ENCODE measurements at regions not wholly inside any gene's neighbourhood (a gene's known extent, or its start where the extent isn't known, plus 50 kb on each side); places are given as distances from the start of the nearest gene placed in this dataset.

DNA sequence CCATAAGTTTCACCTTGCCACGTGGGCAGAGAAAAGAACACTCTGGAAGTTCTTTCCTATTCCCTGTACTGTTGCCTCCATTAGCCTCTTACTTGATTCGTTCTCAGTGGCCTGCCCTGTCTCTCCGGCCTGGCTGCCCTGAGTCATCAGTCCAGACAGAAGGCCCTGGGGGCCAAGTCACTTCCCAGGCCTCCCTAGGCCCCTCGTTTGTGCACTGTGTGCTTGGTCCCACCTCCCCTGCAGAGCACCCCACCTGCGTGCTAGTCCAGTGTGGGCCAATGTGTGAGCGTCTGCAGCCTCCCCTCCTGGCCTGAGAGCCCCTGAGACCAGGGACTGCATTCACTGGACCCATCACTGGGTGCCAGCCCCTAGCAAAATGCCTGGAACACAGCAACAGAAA is 191.2 kb upstream of the RREB1 start:
- DNase-seq: no peak
- no peak for ATAC-seq
- intact Hi-C loops (cut with DNase I, micrococcal nuclease): no loop called here

DNA sequence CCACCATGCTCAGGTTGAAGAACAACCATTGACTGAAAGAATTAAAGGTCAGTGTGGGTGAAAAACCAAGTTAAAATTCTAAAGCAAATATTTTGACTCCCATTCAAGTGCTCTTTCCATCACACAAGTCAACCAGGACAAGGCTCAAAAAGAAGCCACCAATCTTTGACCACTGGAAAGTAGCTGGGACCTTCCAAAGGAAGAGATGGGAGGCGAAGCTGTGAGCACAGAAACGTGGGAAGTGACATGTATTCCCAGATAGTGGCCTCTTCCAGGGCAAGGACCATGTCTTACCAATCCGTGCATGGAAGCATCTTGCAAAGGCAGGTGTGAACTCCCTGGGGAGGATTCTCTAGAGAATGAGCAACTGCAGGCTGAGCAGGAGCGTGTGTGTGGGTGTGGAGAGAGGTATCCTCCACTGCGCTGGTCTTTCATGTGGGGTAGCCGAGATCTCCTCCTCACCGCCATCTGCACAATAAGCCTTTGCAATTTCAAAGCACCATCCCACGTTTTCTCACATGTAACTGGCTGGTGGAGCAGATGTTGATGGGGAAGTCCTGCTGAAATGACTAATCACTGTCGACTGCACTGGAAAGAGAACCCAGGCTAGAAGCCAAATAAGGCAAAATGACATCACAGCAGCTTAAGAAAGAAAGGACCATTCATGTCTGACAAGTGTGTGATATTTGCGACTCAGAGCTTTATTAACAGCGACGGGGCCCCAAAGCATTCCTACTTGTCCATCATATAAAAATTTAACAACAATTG is 189.4 kb upstream of the RREB1 start:
- no peak for ATAC-seq
- intact Hi-C loops (cut with DNase I, micrococcal nuclease): no loop called here
- DNase-seq: no peak

DNA sequence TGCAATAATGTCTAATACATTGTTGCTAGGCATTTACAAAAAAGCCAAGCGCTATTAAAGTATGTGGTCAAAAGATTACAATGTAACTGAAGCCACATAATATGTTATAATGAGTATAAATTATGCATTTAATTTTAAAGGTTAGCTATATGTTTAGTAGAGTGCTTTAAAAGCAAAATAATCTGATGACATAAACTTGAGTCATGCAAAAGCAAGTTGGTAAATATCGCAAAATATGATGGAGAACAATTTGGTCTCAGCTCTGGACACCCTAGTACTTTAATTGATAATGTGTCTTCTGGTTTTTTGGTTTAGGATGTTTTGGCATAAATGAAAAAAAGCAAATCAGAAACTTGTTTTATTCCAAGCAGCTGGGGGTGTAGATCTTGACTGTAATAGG is 188.6 kb upstream of the RREB1 start:
- ATAC-seq (no peak), DNase-seq (no peak)
- intact Hi-C loops (cut with DNase I, micrococcal nuclease): no loop called here

DNA sequence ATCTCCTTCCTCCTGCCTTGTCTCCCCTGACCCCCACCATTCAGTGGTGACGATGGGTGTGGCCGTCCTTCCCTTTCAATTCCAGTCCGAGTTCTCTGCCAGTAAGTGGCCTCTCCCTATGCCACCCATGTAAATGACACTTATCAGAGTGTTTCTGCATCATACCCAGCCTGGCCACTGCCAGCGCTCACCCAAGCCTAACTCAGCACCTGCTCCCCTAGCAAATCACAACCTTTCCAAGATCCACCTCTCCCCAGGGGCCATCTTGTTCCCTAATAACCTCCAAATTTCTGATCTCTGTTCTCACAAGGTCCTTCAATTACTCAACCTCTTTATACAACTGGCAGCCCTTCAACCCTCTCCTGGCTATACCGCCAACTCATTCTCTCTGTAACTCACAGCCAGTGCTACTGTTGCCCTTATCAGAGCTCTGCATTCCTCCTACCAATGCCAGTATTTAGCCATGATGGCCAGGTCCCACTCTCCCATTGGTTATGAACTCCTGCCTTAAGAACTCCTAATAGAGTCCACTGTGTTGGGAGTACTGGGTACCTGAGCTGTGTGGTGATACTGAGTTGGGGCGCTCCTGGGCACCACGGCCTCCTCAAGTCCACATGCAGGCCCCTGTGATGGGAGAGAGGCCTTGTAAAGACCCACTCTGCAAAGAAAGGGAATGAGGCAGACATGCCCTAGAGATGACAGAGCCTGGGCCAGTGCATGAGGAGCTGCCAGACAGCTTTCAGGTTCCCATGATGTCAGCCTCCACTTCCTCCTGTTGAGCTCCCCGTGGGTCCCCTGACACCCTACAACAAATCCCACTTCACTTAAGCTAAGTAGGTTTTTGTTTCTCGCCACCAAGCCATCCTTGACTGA is 187.4 kb upstream of the RREB1 start:
- DNase-seq: no peak
- peak; percentile 35 for ATAC-seq
- intact Hi-C loops (cut with DNase I, micrococcal nuclease): no loop called here

DNA sequence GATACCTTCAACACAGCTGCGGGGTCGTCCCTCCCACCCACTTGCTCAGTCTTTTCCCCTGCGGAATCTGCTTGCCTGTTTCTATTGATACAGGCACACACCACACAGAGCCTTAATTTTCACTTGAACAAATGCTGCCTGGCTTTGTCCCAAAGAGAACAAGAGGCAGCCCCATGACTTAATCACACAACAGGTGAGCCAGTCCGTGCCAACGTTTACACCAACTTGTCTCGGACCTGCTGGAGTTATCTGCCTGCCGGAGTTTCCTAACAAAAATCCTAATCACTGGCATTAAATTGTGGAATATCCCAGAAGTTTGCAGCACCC is 186.8 kb upstream of the RREB1 start:
- DNase-seq (no peak), ATAC-seq (no peak)
- intact Hi-C loops (cut with DNase I, micrococcal nuclease): no loop called here

DNA sequence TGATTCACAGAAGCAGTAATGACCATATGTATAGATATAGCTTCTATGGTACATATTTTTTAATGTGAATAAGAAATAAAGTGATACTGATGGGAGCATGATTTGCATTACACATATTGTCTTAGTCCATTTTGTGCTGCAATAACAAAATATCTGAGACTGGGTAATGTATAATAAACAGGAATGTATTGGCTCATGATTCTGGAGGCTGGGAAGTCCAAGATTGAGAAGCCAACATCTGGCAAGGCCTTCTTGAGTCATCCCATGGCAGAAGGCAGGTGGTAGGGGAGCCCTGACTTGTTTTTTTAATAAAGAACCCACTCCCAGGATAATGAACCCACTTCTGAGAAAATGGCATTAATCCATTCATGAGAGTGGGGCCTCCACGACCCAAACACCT is 185.6 kb upstream of the RREB1 start:
- no peak for DNase-seq
- ATAC-seq: no peak
- intact Hi-C loops (cut with DNase I, micrococcal nuclease): no loop called here

DNA sequence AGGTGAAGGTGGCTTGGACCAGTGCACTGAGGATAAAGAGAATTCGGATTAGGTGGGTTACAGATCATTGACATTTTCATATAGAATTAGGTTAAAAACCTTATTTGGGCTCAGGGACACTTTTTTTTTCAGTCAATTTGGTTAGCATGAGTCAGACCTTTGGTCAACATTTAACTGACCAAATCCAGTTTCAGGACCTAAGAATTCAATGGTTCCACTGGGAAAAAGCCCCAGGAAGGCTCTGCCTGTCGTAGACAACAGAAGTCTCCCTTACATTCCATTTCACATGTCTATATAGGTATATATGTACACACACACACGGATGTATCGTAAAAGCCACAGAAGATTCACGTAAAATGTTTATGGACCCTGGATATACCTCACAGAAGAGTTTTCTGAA is 184.2 kb upstream of the RREB1 start:
- ATAC-seq (no peak), DNase-seq (no peak)
- intact Hi-C loops (cut with DNase I, micrococcal nuclease): no loop called here

DNA sequence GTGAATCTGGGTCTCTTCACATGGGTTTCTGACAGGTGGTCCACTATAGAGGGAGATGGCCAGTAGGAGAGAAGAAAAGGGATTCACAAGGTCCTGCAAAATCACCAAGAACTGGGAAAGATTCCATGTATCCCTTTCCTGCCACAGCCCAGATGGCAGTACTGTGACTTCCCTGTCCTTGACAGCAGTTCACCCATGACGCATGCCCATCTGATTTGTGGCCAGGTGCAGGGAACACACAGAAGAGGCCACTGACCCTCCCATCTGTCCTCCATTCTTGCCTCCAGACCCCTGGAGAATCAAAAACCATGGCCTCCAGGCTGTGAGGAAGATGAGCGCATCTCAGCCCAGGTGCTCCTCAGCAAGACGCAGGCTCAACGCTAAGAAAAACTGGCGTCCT is 183.1 kb upstream of the RREB1 start:
- no peak for DNase-seq

DNA sequence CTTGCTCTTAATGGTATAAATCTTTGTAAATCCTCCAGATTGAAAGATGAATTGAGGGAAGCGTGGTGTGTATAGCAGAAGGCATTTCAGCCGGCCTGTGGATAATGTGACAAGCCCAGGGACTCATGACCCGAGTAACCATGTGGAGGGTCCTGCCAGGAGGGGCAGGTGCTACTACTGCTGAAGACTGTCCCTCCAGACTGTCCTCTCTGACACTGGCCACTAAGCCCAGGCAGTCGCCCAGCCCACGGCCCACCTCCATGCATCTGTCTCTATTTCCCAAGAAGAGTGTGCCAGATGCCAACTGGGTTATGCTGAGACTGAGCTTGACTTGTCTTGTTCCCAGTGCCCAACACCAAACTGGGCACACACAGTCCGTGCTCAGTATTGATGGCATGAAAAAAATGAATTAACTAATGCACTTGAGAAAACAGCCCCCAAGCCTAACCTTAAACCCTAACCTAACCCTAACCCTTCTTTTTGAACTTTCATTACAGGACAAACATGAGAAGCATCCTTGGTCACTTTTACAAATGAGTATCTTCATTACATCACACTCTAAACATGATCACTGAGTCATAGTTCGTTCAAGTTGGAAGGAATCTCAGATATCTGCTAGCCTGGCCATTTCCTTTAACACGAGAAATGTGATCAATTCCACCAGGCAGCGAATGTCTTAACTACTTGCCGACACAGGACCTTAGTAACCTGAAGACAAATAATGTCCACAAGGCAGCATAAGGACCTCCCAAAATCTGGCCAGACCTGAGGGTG is 182.2 kb upstream of the RREB1 start:
- no peak for ATAC-seq
- intact Hi-C loops (cut with DNase I, micrococcal nuclease): no loop called here
- DNase-seq: no peak

More for the DNA sequence above, 183.1 kb upstream of the RREB1 start:
- no peak for ATAC-seq
- intact Hi-C loops (cut with DNase I, micrococcal nuclease): no loop called here

DNA sequence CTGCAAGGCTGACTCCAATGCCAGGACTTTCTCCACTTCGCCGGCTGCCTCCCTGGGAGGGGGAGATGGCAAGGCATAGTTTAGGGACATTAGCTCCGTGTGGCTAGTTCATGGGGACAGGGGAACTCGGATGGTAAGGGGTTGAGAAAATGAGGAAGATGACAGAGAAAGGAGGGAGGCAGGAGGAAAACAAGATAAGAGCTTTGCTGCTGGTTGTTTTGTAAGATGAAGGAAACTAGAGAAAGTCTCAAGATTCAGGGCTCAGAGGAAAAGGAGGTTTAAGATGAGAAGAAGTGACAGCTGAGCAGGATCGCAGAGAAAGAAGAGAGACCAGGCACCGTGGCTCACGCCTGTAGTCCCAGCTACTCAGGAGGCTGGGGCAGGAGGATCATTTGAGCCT is 180.9 kb upstream of the RREB1 start:
- intact Hi-C loops (cut with DNase I, micrococcal nuclease): no loop called here
- ATAC-seq (no peak), DNase-seq (no peak)

DNA sequence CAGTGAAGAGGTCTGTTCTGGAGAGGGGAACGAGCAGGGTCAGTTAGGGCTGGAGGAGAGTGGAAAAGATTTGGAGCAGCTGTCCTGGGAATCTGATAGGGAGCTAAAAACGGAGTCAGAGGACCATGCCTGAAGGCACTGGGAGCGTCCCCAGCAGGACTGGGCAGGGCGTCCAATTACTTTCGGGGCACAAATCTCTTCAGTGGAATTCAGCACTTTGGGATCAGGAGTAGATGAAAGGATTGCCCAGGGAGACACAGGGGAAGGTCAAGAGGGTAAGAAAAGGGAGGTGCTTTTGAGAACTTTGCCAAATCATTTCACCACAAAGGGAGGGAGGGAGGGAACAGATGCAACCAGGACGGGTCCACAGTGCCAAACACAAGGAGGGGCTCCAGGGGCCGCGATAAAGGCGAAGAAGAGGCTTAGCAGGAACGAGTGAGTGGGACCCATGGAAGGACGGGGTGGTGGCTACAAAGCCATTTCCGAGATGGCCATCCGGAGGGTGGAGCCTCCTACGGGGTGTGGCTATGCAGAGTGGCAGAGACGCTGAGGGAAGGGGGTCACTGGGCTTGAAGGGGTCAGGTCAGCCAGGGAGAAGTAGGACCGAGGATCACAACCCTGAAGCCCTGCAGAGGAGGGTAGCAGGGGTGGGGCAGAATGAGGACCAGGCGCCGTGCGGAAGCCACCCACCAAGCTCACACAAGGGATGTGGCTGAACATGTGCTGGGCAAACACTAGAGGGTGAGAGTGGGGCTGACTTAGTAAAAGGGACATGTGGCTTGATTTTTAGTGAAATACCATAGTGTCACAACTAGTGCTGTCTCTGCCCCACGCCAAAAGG is 180.0 kb upstream of the RREB1 start:
- ATAC-seq (no peak), DNase-seq (no peak)
- intact Hi-C loops (cut with DNase I, micrococcal nuclease): no loop called here

DNA sequence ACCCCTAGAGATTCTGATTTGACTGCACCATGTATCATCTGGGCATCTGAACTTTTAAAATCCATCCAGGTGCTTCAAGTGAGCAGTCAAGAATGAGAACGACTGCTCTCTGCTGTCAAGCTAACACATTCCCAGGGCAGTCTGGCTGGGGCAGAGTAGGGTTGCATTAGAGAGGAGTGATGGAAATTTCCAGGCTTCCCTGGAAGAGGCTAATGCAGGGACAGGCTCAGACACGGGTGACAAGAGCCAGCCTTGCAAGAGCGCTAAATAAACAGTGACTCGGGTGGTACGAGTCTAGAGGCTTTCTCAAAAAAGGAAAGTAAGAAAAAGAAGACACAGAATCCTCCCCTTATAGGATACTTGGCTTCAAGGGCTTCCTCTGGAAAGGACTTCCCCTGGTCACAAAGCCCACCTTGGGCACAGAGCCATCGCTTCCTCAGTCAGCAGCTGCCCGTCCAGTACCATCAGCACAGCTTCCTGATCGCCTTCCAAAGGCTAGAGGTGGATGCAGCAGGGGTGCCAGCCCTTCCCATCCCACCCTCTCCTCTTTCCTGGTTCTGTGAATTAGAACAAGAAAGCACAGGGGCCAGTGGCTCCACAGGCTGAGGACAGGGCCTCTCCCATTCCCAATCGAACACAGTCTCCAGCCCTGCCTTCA is 177.4 kb upstream of the RREB1 start:
- intact Hi-C loops (cut with DNase I, micrococcal nuclease): no loop called here
- no peak for DNase-seq
- no peak for ATAC-seq

DNA sequence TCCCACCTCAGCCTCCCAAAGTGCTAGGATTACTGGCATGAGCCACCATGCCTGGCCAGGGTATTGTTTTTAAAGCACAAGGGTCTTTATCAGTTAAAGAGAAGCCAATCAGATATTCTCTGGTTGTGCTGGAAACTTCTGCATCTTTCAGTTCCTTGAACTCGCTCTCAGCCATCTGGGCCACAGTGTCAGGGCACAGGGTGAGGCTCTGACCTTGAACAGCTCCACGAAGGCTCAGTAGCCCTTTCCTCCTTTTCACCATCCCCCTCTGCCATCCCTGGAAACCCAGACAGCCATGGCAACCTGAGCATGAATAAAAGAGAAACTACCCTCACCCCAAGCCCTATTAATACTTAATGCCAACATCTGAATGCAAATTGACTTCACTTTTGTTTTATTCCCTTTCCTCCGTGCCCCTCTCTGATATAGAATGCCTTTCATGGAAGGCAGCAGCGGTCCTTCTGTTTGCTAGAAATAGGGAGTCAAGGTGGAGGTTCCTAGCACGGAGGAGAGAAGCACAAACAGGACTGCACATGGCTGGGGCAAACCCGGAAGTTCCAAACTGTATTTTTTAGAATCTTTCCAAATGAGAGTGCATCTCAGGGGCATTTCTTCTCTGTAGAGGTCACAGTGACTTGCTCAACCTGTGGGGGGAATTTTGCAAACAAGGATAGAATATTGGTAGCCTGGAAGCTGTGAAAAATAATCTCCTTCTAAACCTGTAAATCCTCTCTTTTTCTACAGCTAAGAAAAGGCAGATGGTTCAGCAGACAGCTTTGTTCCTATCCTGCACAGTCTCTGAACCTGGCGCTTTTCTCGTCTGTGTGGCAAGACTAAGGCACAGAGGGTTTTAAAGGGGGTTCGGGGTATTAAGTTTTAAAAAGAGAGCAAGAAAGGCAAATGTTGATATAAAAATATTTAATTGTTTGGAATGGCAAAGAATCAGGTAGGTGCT is 176.4 kb upstream of the RREB1 start:
- ATAC-seq (peak; percentile 26), DNase-seq (no peak)
- intact Hi-C loops (cut with DNase I, micrococcal nuclease): no loop called here

DNA sequence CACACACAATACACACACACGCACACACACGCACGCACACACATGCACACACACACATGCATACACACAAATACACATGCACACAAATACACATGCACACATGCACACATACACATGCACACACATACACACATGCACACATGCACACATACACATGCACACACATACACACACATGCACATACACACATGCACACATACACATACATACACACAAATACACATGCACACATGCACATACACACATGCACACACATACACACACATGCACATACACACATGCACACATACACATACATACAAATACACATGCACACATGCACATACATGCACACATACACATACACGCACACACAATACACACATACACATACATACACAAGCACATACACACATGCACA is 175.4 kb upstream of the RREB1 start:
- DNase-seq (no peak), ATAC-seq (no peak)
- intact Hi-C loops (cut with DNase I, micrococcal nuclease): no loop called here

DNA sequence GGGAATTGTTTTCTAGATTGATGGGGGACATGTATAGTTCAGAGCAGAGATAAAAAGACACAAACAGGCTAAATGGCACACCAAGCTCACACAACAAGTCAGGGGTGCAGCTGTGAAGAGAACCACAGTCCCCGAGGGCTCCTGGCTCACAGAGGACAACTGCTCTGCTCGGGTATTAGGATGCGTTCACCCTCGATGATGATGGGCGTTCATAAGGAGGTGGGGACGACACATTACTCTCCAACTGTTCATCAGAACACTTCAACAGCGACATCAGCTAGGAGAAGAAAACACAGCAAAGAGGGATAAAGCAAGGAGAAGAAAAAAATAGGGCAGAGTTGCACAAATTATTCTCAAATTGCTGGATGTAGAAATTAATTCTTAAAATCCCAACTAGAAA is 174.8 kb upstream of the RREB1 start:
- no peak for ATAC-seq
- intact Hi-C loops (cut with DNase I, micrococcal nuclease): no loop called here
- no peak for DNase-seq

DNA sequence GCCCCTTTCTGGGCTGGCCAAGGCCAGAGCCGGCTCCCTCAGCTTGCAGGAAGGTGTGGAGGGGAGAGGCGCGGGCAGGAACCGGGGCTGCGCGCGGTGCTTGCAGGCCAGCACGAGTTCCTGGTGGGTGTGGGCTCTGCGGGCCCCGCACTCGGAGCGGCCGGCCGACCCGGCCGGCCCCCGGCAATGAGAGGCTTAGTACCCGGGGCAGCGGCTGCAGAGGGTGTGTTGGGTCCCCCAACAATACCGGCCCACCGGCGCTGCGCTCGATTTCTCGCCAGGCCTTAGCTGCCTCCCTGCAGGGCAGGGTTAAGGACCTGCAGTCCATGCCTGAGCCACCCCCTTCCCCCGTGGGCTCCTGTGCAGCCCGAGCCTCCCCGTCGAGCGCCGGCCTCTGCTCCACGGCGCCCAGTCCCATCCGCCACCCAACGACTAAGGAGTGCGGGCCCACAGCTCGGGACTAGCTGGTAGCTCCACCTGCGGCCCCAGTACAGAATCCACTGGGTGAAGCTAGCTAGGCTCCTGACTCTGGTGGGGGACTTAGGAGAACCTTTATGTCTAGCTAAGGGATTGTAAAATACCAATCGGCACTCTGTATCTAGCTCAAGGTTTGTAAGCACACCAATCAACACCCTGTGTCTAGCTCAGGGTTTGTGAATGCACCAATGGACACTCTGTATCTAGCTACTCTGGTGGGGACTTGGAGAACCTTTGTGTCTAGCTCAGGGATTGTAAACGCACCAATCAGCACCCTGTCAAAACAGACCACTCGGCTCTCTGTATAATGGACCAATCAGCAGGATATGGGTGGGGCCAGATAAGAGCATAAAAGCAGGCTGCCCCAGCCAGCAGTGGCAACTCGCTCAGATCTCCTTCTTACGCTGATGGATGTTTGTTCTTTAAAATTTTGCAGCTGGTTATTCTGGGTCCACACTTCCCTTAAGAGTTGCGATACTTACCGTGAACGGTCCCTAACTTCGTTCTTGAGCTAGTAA is 167.4 kb upstream of the RREB1 start:
- intact Hi-C loops (cut with DNase I, micrococcal nuclease): no loop called here
- DNase-seq (no peak), ATAC-seq (no peak)
